Peyer's patch (tissue), 4 donors: ENCODE measurements at regions not wholly inside any gene's neighbourhood (a gene's known extent, or its start where the extent isn't known, plus 50 kb on each side); places are given as distances from the start of the nearest gene placed in this dataset.

Source experiments
- POLR2A ChIP-seq, 2 donors: fragments of 450-650 bp; IDR thresholded peaks; one replicate each; pipeline ENCODE4 v1.5.1; 2017; ENCODE audit warnings: antibody characterized with exemption in 2 of 2, mild to moderate bottlenecking in 2 of 2, moderate library complexity in 2 of 2
- TF ChIP-seq, protein P1 (sequence below), 6 experiments: fragments of 450-650 bp in 4 of 6; fragments of 200-600 bp in 2 of 6; sonication (generic) in 1 of 6; IDR thresholded peaks; one replicate each; pipeline ENCODE4 v1.5.1; 2017 to 2019; ENCODE audit warnings: antibody characterized with exemption in 6 of 6, mild to moderate bottlenecking in 3 of 6, moderate library complexity in 1 of 6

DNA sequence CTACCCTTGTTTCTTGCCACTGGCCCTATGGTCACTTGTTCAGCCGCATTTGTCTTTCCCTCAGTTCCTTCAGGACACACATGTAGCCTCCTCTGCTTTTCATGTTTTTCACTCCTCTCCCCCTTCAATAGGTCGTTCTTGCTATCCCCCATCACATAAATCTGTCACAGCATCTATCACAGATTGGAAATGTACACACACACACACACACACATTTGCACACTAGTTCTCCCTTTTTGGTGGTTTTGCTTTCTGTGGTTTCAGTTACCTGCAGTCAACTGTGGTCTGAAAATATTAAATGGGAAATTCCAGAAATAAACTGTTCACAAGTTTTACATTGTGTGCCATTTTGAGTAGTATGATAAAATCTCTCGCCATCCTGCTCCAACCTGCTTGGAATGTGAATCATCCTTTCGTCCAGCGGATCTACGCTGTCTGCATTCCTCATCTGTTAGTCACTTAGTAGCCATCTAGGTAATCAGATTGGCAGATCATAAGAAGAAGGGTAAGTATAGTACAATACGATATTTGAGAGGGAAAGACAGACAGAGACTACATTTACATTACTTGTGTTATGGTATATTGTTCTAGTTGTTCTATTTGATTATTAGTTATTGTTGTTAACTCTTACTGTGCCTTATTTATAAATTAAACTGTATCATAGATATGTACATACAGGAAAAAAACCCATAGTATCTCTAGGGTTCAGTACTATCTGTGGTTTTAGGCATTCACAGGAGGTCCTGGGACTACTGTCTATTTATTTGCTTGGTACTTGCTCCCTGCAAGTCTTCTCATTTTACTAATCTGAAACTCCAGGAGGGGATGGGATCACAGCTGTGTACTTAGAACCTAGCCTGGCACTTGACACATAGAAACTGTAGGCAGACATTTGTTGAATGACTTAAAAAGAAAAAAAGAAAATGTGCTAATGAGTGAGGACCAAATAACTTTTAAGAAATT lies 86.1 kb upstream of the PNPT1 start:
- TF ChIP-seq POLR2A (IDR thresholded peaks at IDR 0.05), result no peak
- TF ChIP-seq, protein P1, sequence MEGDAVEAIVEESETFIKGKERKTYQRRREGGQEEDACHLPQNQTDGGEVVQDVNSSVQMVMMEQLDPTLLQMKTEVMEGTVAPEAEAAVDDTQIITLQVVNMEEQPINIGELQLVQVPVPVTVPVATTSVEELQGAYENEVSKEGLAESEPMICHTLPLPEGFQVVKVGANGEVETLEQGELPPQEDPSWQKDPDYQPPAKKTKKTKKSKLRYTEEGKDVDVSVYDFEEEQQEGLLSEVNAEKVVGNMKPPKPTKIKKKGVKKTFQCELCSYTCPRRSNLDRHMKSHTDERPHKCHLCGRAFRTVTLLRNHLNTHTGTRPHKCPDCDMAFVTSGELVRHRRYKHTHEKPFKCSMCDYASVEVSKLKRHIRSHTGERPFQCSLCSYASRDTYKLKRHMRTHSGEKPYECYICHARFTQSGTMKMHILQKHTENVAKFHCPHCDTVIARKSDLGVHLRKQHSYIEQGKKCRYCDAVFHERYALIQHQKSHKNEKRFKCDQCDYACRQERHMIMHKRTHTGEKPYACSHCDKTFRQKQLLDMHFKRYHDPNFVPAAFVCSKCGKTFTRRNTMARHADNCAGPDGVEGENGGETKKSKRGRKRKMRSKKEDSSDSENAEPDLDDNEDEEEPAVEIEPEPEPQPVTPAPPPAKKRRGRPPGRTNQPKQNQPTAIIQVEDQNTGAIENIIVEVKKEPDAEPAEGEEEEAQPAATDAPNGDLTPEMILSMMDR (IDR thresholded peaks at IDR 0.05), result no peak
